HepG2 (cell line): ENCODE measurements at regions not wholly inside any gene's neighbourhood (a gene's known extent, or its start where the extent isn't known, plus 50 kb on each side); places are given as distances from the start of the nearest gene placed in this dataset.
A peak's percentile ranks its signal among the peaks of the same experiment; 100 is the strongest.

Source experiments
- ATAC-seq: fragments of 200-7000 bp; cut with Tn5 transposase; 3 replicates; pipeline ENCODE4 v1.9.1; 2020; ENCODE audit warnings: mild to moderate bottlenecking, moderate library complexity
- BruUV-seq: library from RNA; stranded (reverse); fragments of 400-500 nt; replicated peaks from 2 replicates; lab custom pipeline; 2021; lab: Mats Ljungman, UMichigan
- CTCF ChIA-PET: fragments of 300-600 bp; formaldehyde crosslinking; extraction: SDS; loops from one replicate; lab custom pipeline; 2021; ENCODE audit warnings: low total read pairs, inconsistent platforms, low intra/inter-chr PET ratio; lab: Yijun Ruan, JAX
- POLR2A ChIA-PET: fragments of 350-600 bp; sonication (Branson Sonifier 250); formaldehyde crosslinking; loops from one replicate; lab custom pipeline; 2020; ENCODE audit warnings: antibody characterized with exemption, inconsistent platforms; lab: Yijun Ruan, JAX
- DNase-seq: peaks from one replicate; pipeline ENCODE4 v3.0.0-alpha.2; 2015; ENCODE audit warnings: low spot score
- FAIRE-seq: peaks from 3 replicates; lab custom pipeline; 2011; peaks lifted over from hg19 to GRCh38; lab: Jason Lieb, UNC
- H2AFZ ChIP-seq: one replicate; pipeline ENCODE4 v1.6.1; 2011; ENCODE audit warnings: low read length, inconsistent platforms
- H3K27ac ChIP-seq: fragments of 300-600 bp; 3 replicates; pipeline ENCODE4 v1.8.0; 2011; ENCODE audit warnings: mixed run types, mild to moderate bottlenecking, mixed read lengths, low read length, inconsistent platforms; ENCODE audit not compliant: insufficient read depth; ENCODE audit errors: extremely low read length
- H3K27me3 ChIP-seq, 2 experiments: fragments of 200-600 bp in 1 of 2; 2 replicates in 1 of 2; 3 replicates in 1 of 2; pipeline versions ENCODE4 v1.6.0 to v1.8.0; 2011; ENCODE audit warnings: low read length in 2 of 2, mild to moderate bottlenecking in 2 of 2, moderate library complexity in 2 of 2, inconsistent platforms in 1 of 2; ENCODE audit not compliant: insufficient read depth in 2 of 2, control insufficient read depth in 1 of 2
- H3K36me3 ChIP-seq, 2 experiments: fragments of 200-600 bp in 1 of 2; replicated peaks in 1 of 2; 2 replicates in 1 of 2; 3 replicates in 1 of 2; pipeline versions ENCODE4 v1.5.1 to v1.8.0; 2011; ENCODE audit warnings: low read length in 2 of 2, inconsistent platforms in 1 of 2; ENCODE audit not compliant: insufficient read depth in 2 of 2, control insufficient read depth in 1 of 2
- H3K4me1 ChIP-seq: 2 replicates; pipeline ENCODE4 v1.5.1; 2012; ENCODE audit warnings: low read length, inconsistent platforms; ENCODE audit not compliant: insufficient read depth
- H3K4me2 ChIP-seq: 2 replicates; pipeline ENCODE4 v1.6.0; 2011; ENCODE audit warnings: low read depth, low read length, inconsistent platforms
- H3K4me3 ChIP-seq, 3 experiments: fragments of 200-600 bp in 1 of 3; sonication (generic), shearing (Covaris generic) in 1 of 3; replicated peaks in 1 of 3; 2 replicates each; pipeline ENCODE4 v1.5.1; 2011 to 2016; ENCODE audit warnings: low read length in 3 of 3, inconsistent platforms in 2 of 3, low read depth in 2 of 3, mild to moderate bottlenecking in 2 of 3, control low read depth in 1 of 3, mixed read lengths in 1 of 3; ENCODE audit not compliant: insufficient read depth in 1 of 3
- H3K79me2 ChIP-seq: one replicate; pipeline ENCODE4 v1.6.1; 2011; ENCODE audit warnings: low read length, inconsistent platforms; ENCODE audit not compliant: insufficient read depth
- H3K9ac ChIP-seq: 2 replicates; pipeline ENCODE4 v1.6.0; 2011; ENCODE audit warnings: mild to moderate bottlenecking, low read depth, low read length, inconsistent platforms; ENCODE audit not compliant: insufficient read depth
- H3K9me3 ChIP-seq: 2 replicates; pipeline ENCODE4 v1.5.1; 2012; ENCODE audit warnings: mild to moderate bottlenecking, low read length
- H4K20me1 ChIP-seq: 2 replicates; pipeline ENCODE4 v1.6.0; 2011; ENCODE audit warnings: inconsistent platforms, mild to moderate bottlenecking, low read length, moderate library complexity; ENCODE audit not compliant: insufficient read depth
- CREB1 ChIP-seq, 2 experiments: fragments of 450-650 bp in 1 of 2; IDR thresholded peaks; 2 replicates each; pipeline ENCODE4 v1.6.1; 2016 to 2017; ENCODE audit warnings: control low read depth in 1 of 2, mild to moderate bottlenecking in 1 of 2, missing compliant biosample characterization in 1 of 2, missing genetic modification characterization in 1 of 2
- GATAD1 ChIP-seq: IDR thresholded peaks from 2 replicates; pipeline ENCODE4 v1.6.1; 2016; ENCODE audit warnings: missing genetic modification reagents, missing compliant biosample characterization
- JARID2 ChIP-seq: sonication (generic); formaldehyde crosslinking; IDR thresholded peaks from 2 replicates; pipeline ENCODE4 v1.8.1; 2023; ENCODE audit warnings: missing genetic modification reagents, inconsistent platforms; ENCODE audit not compliant: insufficient replicate concordance
- KLF11 ChIP-seq: IDR thresholded peaks from 2 replicates; pipeline ENCODE4 v1.6.1; 2016; ENCODE audit warnings: missing compliant biosample characterization
- NKX3-1 ChIP-seq: sonication (generic); formaldehyde crosslinking; IDR thresholded peaks from 2 replicates; pipeline ENCODE4 v1.5.0; 2020; ENCODE audit warnings: missing genetic modification reagents
- RORA ChIP-seq: sonication (generic); formaldehyde crosslinking; IDR thresholded peaks from 2 replicates; pipeline ENCODE4 v1.5.0; 2020; ENCODE audit warnings: mild to moderate bottlenecking, missing genetic modification reagents, moderate library complexity
- SNAPC2 ChIP-seq: sonication (generic); formaldehyde crosslinking; IDR thresholded peaks from 2 replicates; pipeline ENCODE4 v1.8.1; 2022; ENCODE audit warnings: mild to moderate bottlenecking, missing genetic modification reagents
- ZC3H4 ChIP-seq: sonication (generic); formaldehyde crosslinking; IDR thresholded peaks from 2 replicates; pipeline ENCODE4 v1.4.0; 2020; ENCODE audit warnings: missing genetic modification reagents, borderline replicate concordance
- ZNF557 ChIP-seq: sonication (generic); formaldehyde crosslinking; IDR thresholded peaks from 2 replicates; pipeline ENCODE4 v1.4.0; 2020; ENCODE audit warnings: missing genetic modification reagents
- ZNF576 ChIP-seq: sonication (generic); formaldehyde crosslinking; IDR thresholded peaks from 2 replicates; pipeline ENCODE4 v1.4.0; 2020; ENCODE audit warnings: mild to moderate bottlenecking, missing genetic modification reagents
- ZNF644 ChIP-seq: IDR thresholded peaks from 2 replicates; pipeline ENCODE4 v1.6.1; 2016; ENCODE audit warnings: low read depth
- ZNF816 ChIP-seq: sonication (generic); formaldehyde crosslinking; IDR thresholded peaks from 2 replicates; pipeline ENCODE4 v1.8.0; 2022; ENCODE audit warnings: missing genetic modification reagents, mild to moderate bottlenecking, borderline replicate concordance
- WGBS: methylation state at CpG from one replicate; pipeline ENCODE4 v1.1.6; 2017; ENCODE audit warnings: low lambda C conversion rate; 5-methylcytosine and 5-hydroxymethylcytosine counted together
- in situ Hi-C: cut with HindIII; loops from 2 replicates; pipeline ENCODE4 v1.10.0; 2017; ENCODE audit warnings: low pct_unique_long_range_greater_than_20kb; ENCODE audit not compliant: extremely low pct_ligation_motif_present
- intact Hi-C: fragments of 100-400 bp; cut with micrococcal nuclease; formaldehyde crosslinking; loops from one replicate; pipeline ENCODE4 v1.10.0; 2022; ENCODE audit not compliant: unreplicated experiment
- TF ChIP-seq, protein P1 (sequence below): IDR thresholded peaks from 2 replicates; pipeline ENCODE4 v1.6.1; 2016; ENCODE audit warnings: missing genetic modification reagents, missing compliant biosample characterization

DNA sequence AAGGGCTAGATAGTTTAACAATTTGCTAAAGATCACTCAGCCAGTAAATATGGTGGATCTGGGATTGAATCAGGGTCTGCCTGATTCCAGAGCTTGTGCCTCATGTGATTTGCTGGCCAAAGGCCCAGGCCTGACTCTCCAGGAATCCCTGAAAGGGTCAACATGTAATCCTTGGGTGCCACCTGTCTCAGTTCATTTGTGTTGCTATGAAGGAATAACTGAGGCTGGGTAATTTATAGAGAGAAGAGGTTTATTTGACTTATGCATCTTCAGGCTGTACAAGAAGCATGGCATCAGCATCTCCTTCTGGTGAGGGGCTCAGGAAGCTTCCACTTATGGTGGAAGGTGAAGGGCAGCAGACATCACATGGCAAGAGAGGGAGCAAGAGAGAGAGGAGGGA lies 144.9 kb downstream of the FCRL5 start:
- no peaks in the 10 kb centered on the region for H4K20me1 ChIP-seq
- H3K4me3 ChIP-seq, result no peak overlapping the region
- CTCF ChIA-PET, result no interaction called here
- ATAC-seq (no peak), FAIRE-seq (no peak), DNase-seq (no peak)
- no peaks in the 10 kb centered on the region for H3K36me3 ChIP-seq
- in situ Hi-C loops (no loop called here), intact Hi-C loops (no loop called here)
- no peak for TF ChIP-seq GATAD1 (CRISPR knock-in tag)
- TF ChIP-seq ZNF576 (CRISPR knock-in tag), result no peak
- TF ChIP-seq ZNF644, result no peak
- no peak for TF ChIP-seq KLF11 (CRISPR knock-in tag)
- TF ChIP-seq, protein P1, sequence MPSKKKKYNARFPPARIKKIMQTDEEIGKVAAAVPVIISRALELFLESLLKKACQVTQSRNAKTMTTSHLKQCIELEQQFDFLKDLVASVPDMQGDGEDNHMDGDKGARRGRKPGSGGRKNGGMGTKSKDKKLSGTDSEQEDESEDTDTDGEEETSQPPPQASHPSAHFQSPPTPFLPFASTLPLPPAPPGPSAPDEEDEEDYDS, result no peak
- no peak for TF ChIP-seq RORA (CRISPR knock-in tag)
- TF ChIP-seq ZC3H4 (CRISPR knock-in tag), result no peak
- no peak for TF ChIP-seq ZNF816 (CRISPR knock-in tag)
- no peak for TF ChIP-seq JARID2 (CRISPR knock-in tag)
- H3K4me2 ChIP-seq, result no peak overlapping the region
- H2AFZ ChIP-seq, result no peak overlapping the region
- H3K27ac ChIP-seq, result no peak overlapping the region
- H3K27me3 ChIP-seq, result no peaks in the 10 kb centered on the region; a peak in 1 of 5 replicates
- H3K4me1 ChIP-seq, result no peaks in the 10 kb centered on the region
- H3K79me2 ChIP-seq, result no peaks in the 10 kb centered on the region
- BruUV-seq, result no TSS peak
- no peaks in the 10 kb centered on the region for H3K9me3 ChIP-seq
- H3K9ac ChIP-seq, result no peak overlapping the region
- POLR2A ChIA-PET, result no interaction called here

DNA sequence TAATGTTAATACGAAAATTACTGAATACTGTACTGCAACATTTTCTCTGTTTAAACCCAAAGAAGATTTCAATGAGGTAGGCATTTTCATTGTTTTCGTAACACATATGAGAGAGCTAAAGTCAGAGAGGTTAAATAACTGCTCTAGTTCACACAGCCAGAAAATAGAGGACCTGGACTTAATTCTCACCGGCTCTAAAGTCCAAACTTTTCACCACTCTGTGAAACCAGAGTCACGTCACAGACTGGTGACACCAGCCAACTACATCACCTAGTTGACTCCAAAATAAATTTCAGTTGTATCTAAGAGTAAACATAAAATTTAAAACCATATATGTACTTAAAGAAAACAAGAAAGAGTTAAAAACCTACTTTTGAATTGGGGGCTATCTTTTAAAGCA lies 146.7 kb downstream of the FCRL5 start:
- H3K4me2 ChIP-seq, result no peak overlapping the region
- DNase-seq (no peak), FAIRE-seq (no peak), ATAC-seq (no peak)
- TF ChIP-seq SNAPC2 (CRISPR knock-in tag) (no peak), CREB1 (IDR thresholded peaks at IDR 0.05) (0 out of 2 replicates have a peak, but pooled peaks have one; percentile 25), CREB1 (CRISPR knock-in tag; IDR thresholded peaks at IDR 0.05) (no peak), ZNF557 (CRISPR knock-in tag) (no peak), NKX3-1 (no peak)
- no peaks in the 10 kb centered on the region for H4K20me1 ChIP-seq
- intact Hi-C loops, result no loop called here
- in situ Hi-C loops, result no loop called here
- H3K27me3 ChIP-seq, result no peaks in the 10 kb centered on the region; a peak in 1 of 5 replicates
- H3K9me3 ChIP-seq, result no peaks in the 10 kb centered on the region
- no peaks in the 10 kb centered on the region for H3K79me2 ChIP-seq
- CTCF ChIA-PET, result interaction anchor here (0.6 kb wide), 1 partner anchor 10 kb away, joined by 3 read pairs; no protein-coding TSS in a partner anchor
- no peak overlapping the region for H3K4me3 ChIP-seq
- no peak overlapping the region for H3K9ac ChIP-seq
- BruUV-seq, result no TSS peak
- no peaks in the 10 kb centered on the region for H3K4me1 ChIP-seq
- H3K36me3 ChIP-seq, result no peaks in the 10 kb centered on the region
- POLR2A ChIA-PET, result no interaction called here
- H3K27ac ChIP-seq, result no peak overlapping the region
- no peak overlapping the region for H2AFZ ChIP-seq
- WGBS, result 10% methylated on average over 4 of the region's 4 CpGs
